GM18907 (cell line): ENCODE measurements at regions not wholly inside any gene's neighbourhood (a gene's known extent, or its start where the extent isn't known, plus 50 kb on each side); places are given as distances from the start of the nearest gene placed in this dataset.
A peak's percentile ranks its signal among the peaks of the same experiment; 100 is the strongest.

Experiments
- ATAC-seq: cut with Tn5 transposase; IDR thresholded peaks from one replicate; pipeline ENCODE4 v1.9.1; 2021; ENCODE audit warnings: mild to moderate bottlenecking, moderate library complexity; ENCODE audit not compliant: unreplicated experiment

- no peak for ATAC-seq
These were observed 54.2 kb upstream of the MCTP2 start for GRCh38 chr15:94177112-94177511.

GRCh38 chr15:94175420-94175819, 55.9 kb upstream of the MCTP2 start:
- ATAC-seq, result no peak

GRCh38 chr15:94174399-94174802, 57.0 kb upstream of the MCTP2 start:
- ATAC-seq, result peak; percentile 95

- no peak for ATAC-seq
These were observed 63.1 kb upstream of the MCTP2 start for GRCh38 chr15:94168250-94168649.

- no peak for ATAC-seq
These were observed 66.4 kb upstream of the MCTP2 start for GRCh38 chr15:94164971-94165370.

- ATAC-seq, result no peak
These were observed 67.1 kb upstream of the MCTP2 start for GRCh38 chr15:94164202-94164807.

- ATAC-seq, result no peak
These were observed 68.4 kb upstream of the MCTP2 start for GRCh38 chr15:94162939-94163338.

GRCh38 chr15:94154255-94154654, 77.1 kb upstream of the MCTP2 start:
- no peak for ATAC-seq

GRCh38 chr15:94145046-94145445, 86.3 kb upstream of the MCTP2 start:
- ATAC-seq, result no peak

GRCh38 chr15:94141802-94142201, 89.6 kb upstream of the MCTP2 start:
- no peak for ATAC-seq

- ATAC-seq, result no peak
These were observed 95.7 kb upstream of the MCTP2 start for GRCh38 chr15:94135486-94136147.

- no peak for ATAC-seq
These were observed 99.5 kb upstream of the MCTP2 start for GRCh38 chr15:94131875-94132274.

GRCh38 chr15:94130504-94130903, 100.9 kb upstream of the MCTP2 start:
- no peak for ATAC-seq

GRCh38 chr15:94127006-94127405, 104.4 kb upstream of the MCTP2 start:
- ATAC-seq, result no peak

GRCh38 chr15:94125698-94126097, 105.7 kb upstream of the MCTP2 start:
- ATAC-seq, result no peak

- no peak for ATAC-seq
These were observed 106.2 kb upstream of the MCTP2 start for GRCh38 chr15:94125156-94125555.

- ATAC-seq, result no peak
These were observed 108.8 kb upstream of the MCTP2 start for GRCh38 chr15:94122516-94122915.

- ATAC-seq, result peak; percentile 99
These were observed 111.2 kb upstream of the MCTP2 start for GRCh38 chr15:94119923-94120775.

GRCh38 chr15:94119298-94119811, 112.0 kb upstream of the MCTP2 start:
- peak; percentile 18 for ATAC-seq

- no peak for ATAC-seq
These were observed 120.8 kb upstream of the MCTP2 start for GRCh38 chr15:94110476-94111130.

GRCh38 chr15:94107652-94108051, 123.7 kb upstream of the MCTP2 start:
- ATAC-seq, result no peak
